ENCODE measurements at regions not wholly inside any gene's neighbourhood (a gene's known extent, or its start where the extent isn't known, plus 50 kb on each side); places are given as distances from the start of the nearest gene placed in this dataset.
A peak's percentile ranks its signal among the peaks of the same experiment; 100 is the strongest.

DNA sequence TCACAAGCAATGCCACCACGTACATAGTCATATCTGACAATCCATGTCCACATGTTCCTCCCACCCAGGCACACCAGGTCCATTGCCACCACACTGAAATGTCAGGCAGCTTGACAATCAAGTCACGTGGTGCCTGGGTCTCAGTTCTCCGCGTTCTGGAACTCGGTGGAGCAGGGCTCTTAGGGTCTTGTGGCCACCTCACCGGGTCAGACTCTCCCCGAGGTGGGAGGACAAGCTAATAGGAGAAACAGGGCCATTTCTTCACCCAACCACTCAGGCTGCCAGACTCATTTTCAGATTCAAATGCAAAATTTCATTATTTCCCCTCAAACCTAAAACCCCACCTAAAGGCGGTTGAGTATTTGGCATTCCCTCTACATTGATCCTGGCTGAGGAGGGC lies 200.5 kb upstream of the GAS1 start:
- Histone ChIP-seq H3K4me1 (no peaks in the 10 kb centered on the region), H3K36me3 (no peaks in the 10 kb centered on the region), H3K27me3 (no peaks in the 10 kb centered on the region), H3K4me3 (peak overlapping the region in 3 of 4 donors; percentile 25 to 44 (median 42)), H3K27ac (peak overlapping the region; percentile 31 to 66 (median 50)), H3K9me3 (no peaks in the 10 kb centered on the region)
- ATAC-seq = no peak
- FAIRE-seq = no peak
- WGBS, 2 donors = 95 to 96% methylated on average over 8 of the region's 8 CpGs
- TF ChIP-seq, protein P1, sequence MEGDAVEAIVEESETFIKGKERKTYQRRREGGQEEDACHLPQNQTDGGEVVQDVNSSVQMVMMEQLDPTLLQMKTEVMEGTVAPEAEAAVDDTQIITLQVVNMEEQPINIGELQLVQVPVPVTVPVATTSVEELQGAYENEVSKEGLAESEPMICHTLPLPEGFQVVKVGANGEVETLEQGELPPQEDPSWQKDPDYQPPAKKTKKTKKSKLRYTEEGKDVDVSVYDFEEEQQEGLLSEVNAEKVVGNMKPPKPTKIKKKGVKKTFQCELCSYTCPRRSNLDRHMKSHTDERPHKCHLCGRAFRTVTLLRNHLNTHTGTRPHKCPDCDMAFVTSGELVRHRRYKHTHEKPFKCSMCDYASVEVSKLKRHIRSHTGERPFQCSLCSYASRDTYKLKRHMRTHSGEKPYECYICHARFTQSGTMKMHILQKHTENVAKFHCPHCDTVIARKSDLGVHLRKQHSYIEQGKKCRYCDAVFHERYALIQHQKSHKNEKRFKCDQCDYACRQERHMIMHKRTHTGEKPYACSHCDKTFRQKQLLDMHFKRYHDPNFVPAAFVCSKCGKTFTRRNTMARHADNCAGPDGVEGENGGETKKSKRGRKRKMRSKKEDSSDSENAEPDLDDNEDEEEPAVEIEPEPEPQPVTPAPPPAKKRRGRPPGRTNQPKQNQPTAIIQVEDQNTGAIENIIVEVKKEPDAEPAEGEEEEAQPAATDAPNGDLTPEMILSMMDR (IDR thresholded peaks at IDR 0.05) = no peak
- no peak for DNase-seq
- intact Hi-C loops (cut with DNase I) = no loop called here

DNA sequence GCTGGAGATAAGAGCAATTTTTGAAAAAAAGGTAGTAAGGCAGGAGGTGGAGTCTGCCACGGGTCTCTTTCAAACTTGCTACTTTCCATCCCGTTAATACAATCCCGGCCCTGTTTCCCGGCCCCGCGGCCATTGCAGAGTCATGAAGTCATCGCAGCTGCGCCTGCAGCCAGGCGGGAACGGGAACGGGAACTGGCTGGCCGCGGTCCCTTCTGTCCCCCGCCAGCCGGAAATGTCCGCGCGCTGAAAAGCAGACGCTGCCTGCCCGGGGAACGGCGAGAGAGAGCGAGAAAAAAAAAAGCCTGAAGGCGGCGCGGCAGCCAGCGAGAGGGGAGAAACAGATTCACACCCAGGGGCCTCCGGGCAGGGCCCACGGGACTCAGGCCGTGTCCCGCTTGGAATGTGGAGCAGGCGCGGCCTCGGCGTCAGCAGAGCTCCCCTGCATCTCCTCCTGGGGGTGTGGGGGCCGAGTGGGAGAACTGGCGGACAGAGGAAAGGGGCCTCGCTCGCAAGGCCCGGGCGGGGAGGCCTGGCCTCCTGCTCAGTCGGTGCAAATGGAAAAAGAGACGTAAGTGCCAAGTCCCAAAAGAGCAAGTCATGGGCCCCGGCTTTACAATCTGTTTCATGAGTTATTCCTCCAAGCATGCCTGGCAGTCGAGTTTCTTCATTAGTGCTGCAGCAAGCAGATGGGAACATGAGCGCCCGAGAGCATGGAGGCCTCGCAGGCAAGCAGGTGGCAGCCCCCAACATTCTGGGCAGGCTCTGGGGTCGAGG lies 201.2 kb upstream of the GAS1 start:
- Histone ChIP-seq H3K4me3 (peak overlapping the region; percentile 19 to 44 (median 34)), H3K9me3 (no peaks in the 10 kb centered on the region), H3K27ac (peak overlapping the region; percentile 31 to 66 (median 50)), H3K36me3 (no peaks in the 10 kb centered on the region), H3K27me3 (no peaks in the 10 kb centered on the region), H3K4me1 (no peaks in the 10 kb centered on the region)
- FAIRE-seq (no peak), ATAC-seq (peak; percentile 94 to 98 (median 97)), DNase-seq (peak; percentile 72 to 87 (median 76))
- WGBS, 2 donors = 18 to 19% methylated on average over 46 to 49 of the region's 49 CpGs
- TF ChIP-seq, protein P1 (IDR thresholded peaks at IDR 0.05) = no peak
- intact Hi-C loops (cut with DNase I) = no loop called here

DNA sequence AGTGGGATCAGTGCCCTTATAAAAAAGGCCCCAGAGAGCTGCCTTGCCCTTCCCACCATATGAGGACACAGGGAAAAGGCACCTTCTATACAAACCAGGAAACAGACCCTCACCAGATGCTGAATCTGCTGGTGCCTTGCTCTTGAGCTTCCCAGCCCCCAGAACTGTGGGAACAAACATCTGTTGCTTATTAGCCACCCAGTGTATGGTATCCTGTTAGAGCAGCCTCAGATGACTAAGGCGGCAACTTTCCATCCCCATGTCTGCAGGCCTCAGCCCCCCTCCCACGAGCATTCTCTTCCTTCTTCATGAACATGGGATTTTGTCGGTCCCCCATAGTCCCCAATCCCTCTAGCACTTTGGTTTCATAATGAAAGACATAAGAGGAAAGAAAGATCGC lies 202.5 kb upstream of the GAS1 start:
- Histone ChIP-seq H3K27me3 (no peaks in the 10 kb centered on the region), H3K27ac (no peak overlapping the region), H3K4me3 (no peak overlapping the region), H3K36me3 (no peaks in the 10 kb centered on the region), H3K4me1 (no peaks in the 10 kb centered on the region), H3K9me3 (no peaks in the 10 kb centered on the region)
- no peak for DNase-seq
- WGBS, 2 donors = 92 to 95% methylated on average over 4 of the region's 4 CpGs
- ATAC-seq = no peak
- TF ChIP-seq, protein P1 (IDR thresholded peaks at IDR 0.05) = no peak
- FAIRE-seq = no peak
- intact Hi-C loops (cut with DNase I) = loop anchor here in 1 of 3 donors (10.0 kb wide), 1 partner anchor 55 kb away; no protein-coding TSS in a partner anchor

DNA sequence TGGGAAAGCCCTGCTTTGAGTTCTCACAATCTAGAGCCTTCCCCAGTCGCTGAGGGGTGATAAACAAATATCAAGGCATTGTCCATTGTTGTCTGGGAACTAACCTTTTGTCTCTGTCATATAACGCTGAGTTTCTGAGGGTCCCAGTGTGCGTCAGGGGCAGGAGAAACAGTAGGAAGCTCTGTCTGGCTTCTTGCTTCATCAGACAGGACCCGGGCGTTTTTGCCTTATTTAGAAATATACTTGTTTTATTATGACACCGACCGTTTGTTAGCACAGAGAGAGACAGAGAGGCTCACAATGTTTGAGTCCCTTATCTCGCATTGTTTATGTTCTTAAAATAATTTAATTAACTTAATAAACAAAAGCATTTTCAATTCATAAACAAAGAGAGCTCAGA lies 204.9 kb upstream of the GAS1 start:
- Histone ChIP-seq H3K4me3 (no peak overlapping the region), H3K4me1 (no peaks in the 10 kb centered on the region), H3K9me3 (no peaks in the 10 kb centered on the region), H3K27ac (no peak overlapping the region), H3K36me3 (no peaks in the 10 kb centered on the region), H3K27me3 (no peaks in the 10 kb centered on the region)
- 59% methylated on average over 8 of the region's 8 CpGs for WGBS, 2 donors
- no peak for ATAC-seq
- FAIRE-seq = no peak
- intact Hi-C loops (cut with DNase I) = loop anchor here in 1 of 3 donors (10.0 kb wide), 1 partner anchor 57 kb away; no protein-coding TSS in a partner anchor
- no peak for DNase-seq
- TF ChIP-seq, protein P1 (IDR thresholded peaks at IDR 0.05) = no peak

DNA sequence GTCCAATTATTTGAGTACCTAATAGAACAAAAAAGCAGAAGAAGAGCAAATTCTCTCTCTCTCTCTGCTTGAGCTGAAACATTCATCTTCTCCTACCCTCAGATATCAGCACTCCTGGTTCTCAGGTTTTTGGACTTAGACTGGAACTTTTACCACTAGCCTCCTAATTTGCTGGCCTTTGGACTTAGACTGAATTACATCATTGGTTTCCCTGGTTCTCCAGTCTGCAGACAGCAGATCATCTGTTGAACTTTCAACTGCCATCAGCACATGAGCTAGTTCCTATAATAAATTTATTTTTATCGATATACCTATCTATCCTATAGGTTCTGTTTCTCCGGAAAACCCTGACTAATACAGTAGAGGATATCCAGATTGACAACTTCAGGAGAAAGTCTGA lies 208.9 kb upstream of the GAS1 start:
- no peak for FAIRE-seq

More for the DNA sequence above, 208.9 kb upstream of the GAS1 start:
- WGBS, 2 donors = 93 to 98% methylated on average over 2 of the region's 2 CpGs
- ATAC-seq = no peak
- H3K4me1 ChIP-seq = no peaks in the 10 kb centered on the region
- no peaks in the 10 kb centered on the region for H3K27me3 ChIP-seq
- intact Hi-C loops (cut with DNase I) = loop anchor here in 1 of 3 donors (10.0 kb wide), 1 partner anchor 61 kb away; no protein-coding TSS in a partner anchor
- H3K9me3 ChIP-seq = no peaks in the 10 kb centered on the region
- DNase-seq = no peak
- H3K27ac ChIP-seq = no peak overlapping the region
- no peaks in the 10 kb centered on the region for H3K36me3 ChIP-seq
- no peak overlapping the region for H3K4me3 ChIP-seq
- TF ChIP-seq, protein P1 (IDR thresholded peaks at IDR 0.05) = no peak

Data from pancreas (tissue), 10 donors.